Fibroblast of villous mesenchyme (primary cell): ENCODE measurements at regions not wholly inside any gene's neighbourhood (a gene's known extent, or its start where the extent isn't known, plus 50 kb on each side); places are given as distances from the start of the nearest gene placed in this dataset.

ENCODE experiments used
- DNase-seq: peaks from one replicate; pipeline ENCODE4 v3.0.0-alpha.2; 2010; ENCODE audit warnings: low read depth
- H3K4me3 ChIP-seq: 2 replicates; pipeline ENCODE4 v1.5.1; 2011; ENCODE audit warnings: low read depth, mild to moderate bottlenecking, low read length
- CTCF ChIP-seq: IDR thresholded peaks from 2 replicates; pipeline ENCODE4 v1.5.1; 2012; ENCODE audit warnings: low read depth, mild to moderate bottlenecking, low read length; ENCODE audit not compliant: insufficient read depth

GRCh38 chr5:4319478-4320128 lies 724.0 kb downstream of the IRX1 start:
- no peak for TF ChIP-seq CTCF
- no peak for DNase-seq
- no peak overlapping the region for H3K4me3 ChIP-seq

GRCh38 chr5:4330327-4330726 lies 734.7 kb downstream of the IRX1 start:
- H3K4me3 ChIP-seq = no peak overlapping the region
- DNase-seq = no peak
- no peak for TF ChIP-seq CTCF

- TF ChIP-seq CTCF = no peak
- H3K4me3 ChIP-seq = no peak overlapping the region
- no peak for DNase-seq
Observed at GRCh38 chr5:4335078-4335477, 739.4 kb downstream of the IRX1 start.

- H3K4me3 ChIP-seq = no peak overlapping the region
- no peak for DNase-seq
- TF ChIP-seq CTCF = no peak
Observed at GRCh38 chr5:4337519-4337918, 741.9 kb downstream of the IRX1 start.

GRCh38 chr5:4339949-4340348 lies 744.3 kb downstream of the IRX1 start:
- H3K4me3 ChIP-seq = no peak overlapping the region
- no peak for DNase-seq
- no peak for TF ChIP-seq CTCF

GRCh38 chr5:4345850-4346249 lies 750.2 kb downstream of the IRX1 start:
- no peak for TF ChIP-seq CTCF

GRCh38 chr5:4348423-4348822 lies 752.8 kb downstream of the IRX1 start:
- no peak for TF ChIP-seq CTCF
- no peak overlapping the region for H3K4me3 ChIP-seq
- no peak for DNase-seq

More at GRCh38 chr5:4345850-4346249, 750.2 kb downstream of the IRX1 start:
- no peak overlapping the region for H3K4me3 ChIP-seq
- no peak for DNase-seq
